GM18498 (cell line): ENCODE measurements at regions not wholly inside any gene's neighbourhood (a gene's known extent, or its start where the extent isn't known, plus 50 kb on each side); places are given as distances from the start of the nearest gene placed in this dataset.

Source experiments
- ATAC-seq: cut with Tn5 transposase; IDR thresholded peaks from one replicate; pipeline ENCODE4 v1.9.1; 2021; ENCODE audit warnings: mild to moderate bottlenecking, moderate library complexity; ENCODE audit not compliant: unreplicated experiment

GRCh38 chr4:1543561-1543960 is 137.3 kb upstream of the NKX1-1 start:
- no peak for ATAC-seq

GRCh38 chr4:1542516-1543320 is 136.5 kb upstream of the NKX1-1 start:
- no peak for ATAC-seq

- ATAC-seq, result no peak
Observed at GRCh38 chr4:1542226-1542490, 135.9 kb upstream of the NKX1-1 start.

DNA sequence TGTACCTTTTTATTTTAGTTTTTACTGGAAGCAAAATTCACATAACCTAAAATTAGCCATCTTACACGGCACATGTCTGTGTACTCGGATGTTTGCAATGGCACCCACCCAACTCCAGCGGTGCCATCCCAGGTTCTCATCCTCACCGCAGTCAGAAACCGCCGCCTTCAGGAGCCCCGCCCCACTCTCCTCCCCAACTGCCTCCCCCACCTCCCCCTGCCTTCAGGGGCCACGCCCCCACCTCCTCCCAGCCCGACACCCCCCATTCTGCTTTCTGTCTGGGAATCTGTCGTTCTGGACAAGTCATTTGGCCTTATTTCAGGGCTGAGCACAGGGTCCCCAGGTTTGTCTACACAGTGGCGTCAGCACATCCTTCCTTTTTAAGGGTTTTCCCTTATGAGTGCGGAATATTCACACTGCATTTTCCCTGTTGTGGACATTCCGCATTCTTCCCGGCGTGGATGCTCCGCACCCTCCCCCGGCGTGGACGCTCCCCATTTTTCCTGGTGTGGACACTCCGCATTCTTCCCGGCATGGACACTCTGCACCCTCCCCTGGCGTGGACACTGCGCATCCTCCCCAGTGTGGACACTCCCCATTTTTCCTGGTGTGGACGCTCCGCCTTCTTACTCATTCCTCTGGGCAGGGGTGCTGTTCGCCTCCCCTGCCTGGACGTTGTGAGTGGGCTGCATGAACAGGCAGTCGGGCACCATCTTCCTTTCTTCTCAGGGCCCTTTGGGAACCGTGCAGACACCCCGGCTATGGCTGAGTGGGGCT is 135.4 kb upstream of the NKX1-1 start:
- ATAC-seq, result no peak

GRCh38 chr4:1540601-1541375 is 134.5 kb upstream of the NKX1-1 start:
- no peak for ATAC-seq

- ATAC-seq, result no peak
Observed at GRCh38 chr4:1539859-1540600, 133.8 kb upstream of the NKX1-1 start.

- ATAC-seq, result no peak
Observed at GRCh38 chr4:1538941-1539772, 132.9 kb upstream of the NKX1-1 start.

- no peak for ATAC-seq
Observed at GRCh38 chr4:1538096-1538410, 131.8 kb upstream of the NKX1-1 start.

- ATAC-seq, result no peak
Observed at GRCh38 chr4:1537410-1538095, 131.3 kb upstream of the NKX1-1 start.

- no peak for ATAC-seq
Observed at GRCh38 chr4:1536579-1537409, 130.6 kb upstream of the NKX1-1 start.

DNA sequence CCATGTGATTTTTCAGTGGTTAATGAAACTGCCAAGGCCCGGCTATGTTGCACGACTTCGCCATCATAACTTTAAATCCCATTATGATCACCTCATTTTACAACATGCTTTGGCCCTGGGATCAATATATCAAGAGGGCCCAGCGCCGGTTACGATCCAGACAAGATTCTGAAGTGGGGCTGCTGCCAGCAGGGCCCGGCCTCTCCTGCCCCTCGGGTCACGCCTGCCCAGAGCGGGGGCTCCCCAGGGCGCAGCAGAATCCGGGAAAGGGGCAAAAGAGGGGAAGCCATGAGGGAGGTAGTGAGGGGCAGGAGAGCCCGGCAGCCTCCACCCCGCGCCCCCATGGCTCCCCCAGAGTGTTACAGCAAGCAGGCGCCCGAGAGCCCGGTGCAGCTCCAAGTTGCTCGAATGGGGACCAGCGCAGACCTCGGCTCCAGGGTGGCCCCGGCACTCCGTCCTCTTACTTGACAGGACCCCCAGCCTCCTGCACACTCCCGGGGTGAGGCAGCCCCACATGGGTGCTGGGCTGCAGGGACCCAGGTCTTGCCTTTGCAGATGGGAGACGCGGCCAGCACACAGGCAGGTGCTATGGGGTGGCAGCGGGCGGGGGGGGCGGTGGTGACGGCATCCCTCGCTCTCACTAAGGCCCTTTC is 129.8 kb upstream of the NKX1-1 start:
- no peak for ATAC-seq

GRCh38 chr4:1534876-1535526 is 128.8 kb upstream of the NKX1-1 start:
- no peak for ATAC-seq

DNA sequence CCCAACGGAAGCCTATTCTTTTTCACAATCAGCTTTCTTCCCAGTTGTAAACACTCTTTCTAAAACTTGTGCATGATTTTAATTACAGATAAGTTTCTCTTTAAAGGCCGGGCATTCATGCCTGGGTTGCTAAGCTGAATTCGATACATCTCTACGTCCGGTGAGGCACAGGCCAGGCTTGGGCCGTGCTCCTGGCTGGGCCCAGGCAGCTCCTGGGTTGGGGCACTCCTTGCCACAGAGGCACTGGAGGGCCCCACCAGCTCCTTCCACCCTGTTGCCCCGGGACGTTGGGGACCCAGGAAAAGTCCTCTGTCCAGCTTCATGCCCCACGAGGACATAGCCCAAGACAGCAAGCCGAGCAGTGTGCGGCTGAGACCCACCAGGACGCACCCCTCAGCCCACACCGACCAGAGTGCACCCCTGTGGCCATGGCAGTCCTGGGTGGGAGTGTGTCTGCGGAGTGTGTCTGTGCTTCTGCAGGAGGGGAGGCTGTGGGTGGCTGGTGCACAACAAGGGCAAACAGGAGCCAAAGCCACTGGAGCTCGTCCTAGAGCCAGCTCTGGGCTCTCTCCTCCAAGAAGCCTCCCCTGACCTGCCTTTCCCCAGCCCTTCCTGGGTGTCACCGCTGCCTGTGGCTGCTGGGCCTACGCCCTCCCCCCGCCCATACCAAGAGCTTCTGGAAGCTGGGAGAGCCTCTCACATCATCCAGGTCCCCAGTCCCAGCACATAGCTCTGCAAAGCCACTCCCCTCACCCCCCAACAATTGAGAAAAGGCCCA is 128.0 kb upstream of the NKX1-1 start:
- ATAC-seq, result no peak

- ATAC-seq, result no peak
Observed at GRCh38 chr4:1533501-1534064, 127.3 kb upstream of the NKX1-1 start.

DNA sequence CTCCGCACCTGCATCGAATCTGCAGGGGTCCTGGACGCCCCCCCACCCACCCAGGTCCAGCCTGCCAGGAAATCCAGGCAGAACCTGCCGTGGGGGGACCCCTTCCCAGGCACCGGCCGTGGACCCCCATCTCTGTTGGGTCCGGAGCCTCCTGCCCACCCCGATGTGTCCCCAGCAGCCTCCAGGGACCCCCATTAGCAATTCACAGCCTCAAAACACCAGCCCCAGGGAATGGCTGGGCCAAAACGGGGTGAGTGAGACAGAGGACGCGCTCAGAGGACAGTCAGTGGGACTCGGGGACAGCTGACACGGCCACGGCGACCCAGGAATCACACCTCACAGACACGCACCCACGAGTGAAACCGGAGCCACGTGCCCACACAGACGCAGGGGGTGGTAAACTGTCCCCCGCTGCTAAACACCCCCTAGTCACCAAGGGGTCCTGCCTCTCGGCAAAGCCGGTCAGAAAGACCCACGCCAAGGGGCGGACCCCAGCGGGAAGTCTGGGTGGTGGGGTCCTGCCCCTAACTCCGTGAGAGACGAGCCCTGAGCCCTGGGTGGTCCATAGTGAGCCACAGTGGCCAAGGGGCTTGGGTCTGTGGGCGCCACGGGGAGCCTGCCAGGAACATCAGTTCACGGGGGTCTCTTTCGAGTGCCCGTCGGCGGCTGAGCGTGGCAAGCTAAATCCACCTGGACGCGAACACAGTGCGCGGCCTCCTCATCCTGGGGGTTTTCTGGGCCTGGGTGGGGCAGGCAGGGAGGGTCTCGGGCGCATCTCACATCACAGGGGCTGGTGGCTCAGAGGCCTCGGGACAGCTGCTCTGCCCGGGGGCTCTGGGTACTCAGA is 126.5 kb upstream of the NKX1-1 start:
- no peak for ATAC-seq
